HG03469 (cell line): ENCODE measurements at regions not wholly inside any gene's neighbourhood (a gene's known extent, or its start where the extent isn't known, plus 50 kb on each side); places are given as distances from the start of the nearest gene placed in this dataset.

Experiments used
- ATAC-seq: cut with Tn5 transposase; IDR thresholded peaks from one replicate; pipeline ENCODE4 v1.9.1; 2021; ENCODE audit warnings: mild to moderate bottlenecking, moderate library complexity, moderate number of reproducible peaks; ENCODE audit not compliant: unreplicated experiment

GRCh38 chr11:103530257-103530656, 421.0 kb downstream of the DYNC2H1 start:
- no peak for ATAC-seq

GRCh38 chr11:103532133-103532788, 423.0 kb downstream of the DYNC2H1 start:
- ATAC-seq = no peak

GRCh38 chr11:103534191-103534590, 425.0 kb downstream of the DYNC2H1 start:
- no peak for ATAC-seq

- no peak for ATAC-seq
Measured at GRCh38 chr11:103534959-103535358, 425.7 kb downstream of the DYNC2H1 start.

GRCh38 chr11:103536335-103536722, 427.1 kb downstream of the DYNC2H1 start:
- no peak for ATAC-seq

GRCh38 chr11:103537904-103538502, 428.8 kb downstream of the DYNC2H1 start:
- ATAC-seq = no peak

GRCh38 chr11:103539166-103539565, 429.9 kb downstream of the DYNC2H1 start:
- ATAC-seq = no peak

GRCh38 chr11:103541186-103541795, 432.1 kb downstream of the DYNC2H1 start:
- ATAC-seq = no peak

GRCh38 chr11:103542851-103543250, 433.6 kb downstream of the DYNC2H1 start:
- no peak for ATAC-seq

GRCh38 chr11:103543456-103543855, 434.2 kb downstream of the DYNC2H1 start:
- no peak for ATAC-seq

- no peak for ATAC-seq
Measured at GRCh38 chr11:103544874-103545273, 435.6 kb downstream of the DYNC2H1 start.

- ATAC-seq = no peak
Measured at GRCh38 chr11:103545551-103545950, 436.3 kb downstream of the DYNC2H1 start.

- no peak for ATAC-seq
Measured at GRCh38 chr11:103546236-103546635, 437.0 kb downstream of the DYNC2H1 start.

GRCh38 chr11:103547024-103547423, 437.8 kb downstream of the DYNC2H1 start:
- ATAC-seq = no peak

- ATAC-seq = no peak
Measured at GRCh38 chr11:103547691-103548090, 438.5 kb downstream of the DYNC2H1 start.

GRCh38 chr11:103548838-103549237, 439.6 kb downstream of the DYNC2H1 start:
- no peak for ATAC-seq

- ATAC-seq = no peak
Measured at GRCh38 chr11:103550811-103551210, 441.6 kb downstream of the DYNC2H1 start.

GRCh38 chr11:103552086-103552485, 442.9 kb downstream of the DYNC2H1 start:
- ATAC-seq = no peak

GRCh38 chr11:103556171-103556570, 446.9 kb downstream of the DYNC2H1 start:
- ATAC-seq = no peak

GRCh38 chr11:103566116-103566515, 456.9 kb downstream of the DYNC2H1 start:
- no peak for ATAC-seq

GRCh38 chr11:103581760-103582159, 454.7 kb upstream of the DDI1 start:
- no peak for ATAC-seq

GRCh38 chr11:103582351-103582909, 454.0 kb upstream of the DDI1 start:
- ATAC-seq = no peak
